ENCODE measurements at regions not wholly inside any gene's neighbourhood (a gene's known extent, or its start where the extent isn't known, plus 50 kb on each side); places are given as distances from the start of the nearest gene placed in this dataset.
A peak's percentile ranks its signal among the peaks of the same experiment; 100 is the strongest.

DNA sequence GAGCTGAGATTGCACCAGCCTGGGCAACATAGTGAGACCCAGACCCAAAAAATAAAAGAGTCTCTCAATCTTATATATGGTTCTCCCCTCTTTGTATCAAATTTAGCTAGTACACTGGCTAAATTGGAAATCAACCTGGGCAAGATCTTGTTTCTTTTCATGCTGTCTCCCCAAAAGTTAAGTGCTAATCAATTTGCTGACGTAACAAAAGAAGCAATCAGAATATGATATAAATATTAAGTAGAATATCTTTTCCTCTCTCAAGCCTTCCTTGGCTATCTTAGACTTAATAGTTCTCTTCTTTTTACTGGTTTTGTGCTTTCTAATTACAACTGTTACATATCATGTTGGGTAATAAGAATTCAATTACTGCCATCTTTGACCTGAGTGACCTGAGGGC, 258.9 kb downstream of the KCNRG start:
- Histone ChIP-seq H3K4me3 (ENCODE audit: low read depth, low read length) (no peak overlapping the region), H3K36me3 (ENCODE audit: control insufficient read depth in 2 of 2, insufficient read depth in 1 of 2, low read length in 2 of 2) (no peaks in the 10 kb centered on the region), H3K9me3 (ENCODE audit: control insufficient read depth, insufficient read depth, low read depth, low read length) (no peaks in the 10 kb centered on the region), H3K27ac (ENCODE audit: extremely low read depth, low read depth, low read length) (no peak overlapping the region), H3K4me1 (ENCODE audit: control insufficient read depth, insufficient read depth, low read length) (peaks cover 2% of the 10 kb centered on the region; the same call in 1 of the 2 replicates)
- POLR2A ChIA-PET = no interaction called here
- CTCF ChIA-PET = interaction anchor here (0.6 kb wide), 3 partner anchors 83 to 148 kb away, joined by 3 to 4 read pairs (median 4); no protein-coding TSS in a partner anchor
- TF ChIP-seq, protein P1, sequence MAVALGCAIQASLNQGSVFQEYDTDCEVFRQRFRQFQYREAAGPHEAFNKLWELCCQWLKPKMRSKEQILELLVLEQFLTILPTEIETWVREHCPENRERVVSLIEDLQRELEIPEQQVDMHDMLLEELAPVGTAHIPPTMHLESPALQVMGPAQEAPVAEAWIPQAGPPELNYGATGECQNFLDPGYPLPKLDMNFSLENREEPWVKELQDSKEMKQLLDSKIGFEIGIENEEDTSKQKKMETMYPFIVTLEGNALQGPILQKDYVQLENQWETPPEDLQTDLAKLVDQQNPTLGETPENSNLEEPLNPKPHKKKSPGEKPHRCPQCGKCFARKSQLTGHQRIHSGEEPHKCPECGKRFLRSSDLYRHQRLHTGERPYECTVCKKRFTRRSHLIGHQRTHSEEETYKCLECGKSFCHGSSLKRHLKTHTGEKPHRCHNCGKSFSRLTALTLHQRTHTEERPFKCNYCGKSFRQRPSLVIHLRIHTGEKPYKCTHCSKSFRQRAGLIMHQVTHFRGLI (tag by site-specific recombination; IDR thresholded peaks at IDR 0.05) = no peak
- no peak for TF ChIP-seq ZNF292 (tag by site-specific recombination; IDR thresholded peaks at IDR 0.05; ENCODE audit: borderline replicate concordance, low read depth)
- TF ChIP-seq, protein P2, sequence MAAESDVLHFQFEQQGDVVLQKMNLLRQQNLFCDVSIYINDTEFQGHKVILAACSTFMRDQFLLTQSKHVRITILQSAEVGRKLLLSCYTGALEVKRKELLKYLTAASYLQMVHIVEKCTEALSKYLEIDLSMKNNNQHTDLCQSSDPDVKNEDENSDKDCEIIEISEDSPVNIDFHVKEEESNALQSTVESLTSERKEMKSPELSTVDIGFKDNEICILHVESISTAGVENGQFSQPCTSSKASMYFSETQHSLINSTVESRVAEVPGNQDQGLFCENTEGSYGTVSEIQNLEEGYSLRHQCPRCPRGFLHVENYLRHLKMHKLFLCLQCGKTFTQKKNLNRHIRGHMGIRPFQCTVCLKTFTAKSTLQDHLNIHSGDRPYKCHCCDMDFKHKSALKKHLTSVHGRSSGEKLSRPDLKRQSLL (tag by site-specific recombination; IDR thresholded peaks at IDR 0.05) = no peak
- TF ChIP-seq ZNF707 (tag by site-specific recombination; IDR thresholded peaks at IDR 0.05) = no peak
- no peak for TF ChIP-seq ZNF830 (tag by site-specific recombination; IDR thresholded peaks at IDR 0.05; ENCODE audit: low read depth)
- no peak for TF ChIP-seq ZNF416 (tag by site-specific recombination; IDR thresholded peaks at IDR 0.05)
- TF ChIP-seq, protein P3, sequence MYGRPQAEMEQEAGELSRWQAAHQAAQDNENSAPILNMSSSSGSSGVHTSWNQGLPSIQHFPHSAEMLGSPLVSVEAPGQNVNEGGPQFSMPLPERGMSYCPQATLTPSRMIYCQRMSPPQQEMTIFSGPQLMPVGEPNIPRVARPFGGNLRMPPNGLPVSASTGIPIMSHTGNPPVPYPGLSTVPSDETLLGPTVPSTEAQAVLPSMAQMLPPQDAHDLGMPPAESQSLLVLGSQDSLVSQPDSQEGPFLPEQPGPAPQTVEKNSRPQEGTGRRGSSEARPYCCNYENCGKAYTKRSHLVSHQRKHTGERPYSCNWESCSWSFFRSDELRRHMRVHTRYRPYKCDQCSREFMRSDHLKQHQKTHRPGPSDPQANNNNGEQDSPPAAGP (tag by site-specific recombination; IDR thresholded peaks at IDR 0.05) = no peak
- no peak for TF ChIP-seq REPIN1 (tag by site-specific recombination; IDR thresholded peaks at IDR 0.05; ENCODE audit: low read depth)
- no peak for TF ChIP-seq ZFP37 (tag by site-specific recombination; IDR thresholded peaks at IDR 0.05)
- TF ChIP-seq ZNF510 (tag by site-specific recombination; IDR thresholded peaks at IDR 0.05; ENCODE audit: insufficient replicate concordance) = no peak
- TF ChIP-seq, protein P4, sequence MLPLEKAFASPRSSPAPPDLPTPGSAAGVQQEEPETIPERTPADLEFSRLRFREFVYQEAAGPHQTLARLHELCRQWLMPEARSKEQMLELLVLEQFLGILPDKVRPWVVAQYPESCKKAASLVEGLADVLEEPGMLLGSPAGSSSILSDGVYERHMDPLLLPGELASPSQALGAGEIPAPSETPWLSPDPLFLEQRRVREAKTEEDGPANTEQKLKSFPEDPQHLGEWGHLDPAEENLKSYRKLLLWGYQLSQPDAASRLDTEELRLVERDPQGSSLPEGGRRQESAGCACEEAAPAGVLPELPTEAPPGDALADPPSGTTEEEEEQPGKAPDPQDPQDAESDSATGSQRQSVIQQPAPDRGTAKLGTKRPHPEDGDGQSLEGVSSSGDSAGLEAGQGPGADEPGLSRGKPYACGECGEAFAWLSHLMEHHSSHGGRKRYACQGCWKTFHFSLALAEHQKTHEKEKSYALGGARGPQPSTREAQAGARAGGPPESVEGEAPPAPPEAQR (tag by site-specific recombination; IDR thresholded peaks at IDR 0.05) = no peak
- TF ChIP-seq ZNF202 (tag by site-specific recombination; IDR thresholded peaks at IDR 0.05; ENCODE audit: borderline replicate concordance) = no peak
- no peak for TF ChIP-seq ZNF423 (tag by site-specific recombination; IDR thresholded peaks at IDR 0.05)
- TF ChIP-seq, protein P5, sequence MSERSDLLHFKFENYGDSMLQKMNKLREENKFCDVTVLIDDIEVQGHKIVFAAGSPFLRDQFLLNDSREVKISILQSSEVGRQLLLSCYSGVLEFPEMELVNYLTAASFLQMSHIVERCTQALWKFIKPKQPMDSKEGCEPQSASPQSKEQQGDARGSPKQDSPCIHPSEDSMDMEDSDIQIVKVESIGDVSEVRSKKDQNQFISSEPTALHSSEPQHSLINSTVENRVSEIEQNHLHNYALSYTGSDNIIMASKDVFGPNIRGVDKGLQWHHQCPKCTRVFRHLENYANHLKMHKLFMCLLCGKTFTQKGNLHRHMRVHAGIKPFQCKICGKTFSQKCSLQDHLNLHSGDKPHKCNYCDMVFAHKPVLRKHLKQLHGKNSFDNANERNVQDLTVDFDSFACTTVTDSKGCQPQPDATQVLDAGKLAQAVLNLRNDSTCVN (tag by site-specific recombination; optimal IDR thresholded peaks at IDR 0.05) = no peak

DNA sequence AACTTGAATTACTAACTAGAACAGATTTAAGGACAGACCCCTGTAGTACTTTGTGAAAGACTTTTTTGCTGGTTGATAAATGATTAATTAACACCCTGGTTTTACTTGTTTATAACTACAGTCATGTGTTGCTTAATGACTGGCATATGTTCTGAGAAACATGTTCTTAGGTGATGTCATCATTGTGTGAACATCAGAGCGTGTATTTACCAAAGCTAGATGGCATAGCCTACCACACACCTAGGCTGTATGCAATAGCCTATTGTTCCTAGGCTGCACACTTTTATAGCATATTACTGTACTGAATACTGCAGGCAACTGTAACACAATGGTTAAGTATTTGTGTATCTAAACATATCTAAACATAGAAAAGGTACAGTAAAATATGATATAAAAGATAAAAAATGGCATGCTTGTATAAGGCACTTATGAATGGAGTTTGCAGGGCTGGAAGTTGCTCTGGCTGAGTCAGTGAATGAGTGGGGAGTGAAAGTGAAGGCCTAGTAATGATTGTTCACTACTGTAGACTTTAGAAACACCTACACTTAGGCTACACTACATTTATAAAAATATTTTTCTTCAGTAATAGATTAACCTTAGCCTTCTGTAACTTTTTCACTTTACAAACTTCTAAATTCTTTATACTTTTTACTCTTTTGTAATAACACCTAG, 260.3 kb downstream of the KCNRG start:
- H3K27ac ChIP-seq (ENCODE audit: extremely low read depth, low read depth, low read length) = no peak overlapping the region
- no peaks in the 10 kb centered on the region for H3K9me3 ChIP-seq (ENCODE audit: control insufficient read depth, insufficient read depth, low read depth, low read length)
- POLR2A ChIA-PET = no interaction called here
- CTCF ChIA-PET = interaction anchor here (0.6 kb wide), 1 partner anchor 626 kb away, joined by 5 read pairs; no protein-coding TSS in a partner anchor
- no peak overlapping the region for H3K4me3 ChIP-seq (ENCODE audit: low read depth, low read length)
- H3K4me1 ChIP-seq (ENCODE audit: control insufficient read depth, insufficient read depth, low read length) = peaks cover 1% of the 10 kb centered on the region; the same call in 1 of the 2 replicates
- no peaks in the 10 kb centered on the region for H3K36me3 ChIP-seq (ENCODE audit: control insufficient read depth in 2 of 2, insufficient read depth in 1 of 2, low read length in 2 of 2)
- TF ChIP-seq ZNF292 (tag by site-specific recombination; IDR thresholded peaks at IDR 0.05; ENCODE audit: borderline replicate concordance, low read depth) (no peak), ZNF624 (tag by site-specific recombination; IDR thresholded peaks at IDR 0.05) (no peak), ZNF664 (tag by site-specific recombination; IDR thresholded peaks at IDR 0.05) (peak; percentile 26; the same call in 1 of the 2 replicates), SP7 (tag by site-specific recombination; IDR thresholded peaks at IDR 0.05) (no peak), ZSCAN30 (tag by site-specific recombination; IDR thresholded peaks at IDR 0.05) (no peak), GLIS2 (tag by site-specific recombination; IDR thresholded peaks at IDR 0.05) (no peak), ZNF670 (tag by site-specific recombination; IDR thresholded peaks at IDR 0.05; ENCODE audit: low read depth) (no peak), GLI4 (tag by site-specific recombination; IDR thresholded peaks at IDR 0.05) (no peak)
- TF ChIP-seq, protein P6, sequence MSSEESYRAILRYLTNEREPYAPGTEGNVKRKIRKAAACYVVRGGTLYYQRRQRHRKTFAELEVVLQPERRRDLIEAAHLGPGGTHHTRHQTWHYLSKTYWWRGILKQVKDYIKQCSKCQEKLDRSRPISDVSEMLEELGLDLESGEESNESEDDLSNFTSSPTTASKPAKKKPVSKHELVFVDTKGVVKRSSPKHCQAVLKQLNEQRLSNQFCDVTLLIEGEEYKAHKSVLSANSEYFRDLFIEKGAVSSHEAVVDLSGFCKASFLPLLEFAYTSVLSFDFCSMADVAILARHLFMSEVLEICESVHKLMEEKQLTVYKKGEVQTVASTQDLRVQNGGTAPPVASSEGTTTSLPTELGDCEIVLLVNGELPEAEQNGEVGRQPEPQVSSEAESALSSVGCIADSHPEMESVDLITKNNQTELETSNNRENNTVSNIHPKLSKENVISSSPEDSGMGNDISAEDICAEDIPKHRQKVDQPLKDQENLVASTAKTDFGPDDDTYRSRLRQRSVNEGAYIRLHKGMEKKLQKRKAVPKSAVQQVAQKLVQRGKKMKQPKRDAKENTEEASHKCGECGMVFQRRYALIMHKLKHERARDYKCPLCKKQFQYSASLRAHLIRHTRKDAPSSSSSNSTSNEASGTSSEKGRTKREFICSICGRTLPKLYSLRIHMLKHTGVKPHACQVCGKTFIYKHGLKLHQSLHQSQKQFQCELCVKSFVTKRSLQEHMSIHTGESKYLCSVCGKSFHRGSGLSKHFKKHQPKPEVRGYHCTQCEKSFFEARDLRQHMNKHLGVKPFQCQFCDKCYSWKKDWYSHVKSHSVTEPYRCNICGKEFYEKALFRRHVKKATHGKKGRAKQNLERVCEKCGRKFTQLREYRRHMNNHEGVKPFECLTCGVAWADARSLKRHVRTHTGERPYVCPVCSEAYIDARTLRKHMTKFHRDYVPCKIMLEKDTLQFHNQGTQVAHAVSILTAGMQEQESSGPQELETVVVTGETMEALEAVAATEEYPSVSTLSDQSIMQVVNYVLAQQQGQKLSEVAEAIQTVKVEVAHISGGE (tag by site-specific recombination; conservative IDR thresholded peaks at IDR 0.05; ENCODE audit: low read depth) = no peak

All from HEK293 (cell line).